Ishikawa (cell line): ENCODE measurements at regions not wholly inside any gene's neighbourhood (a gene's known extent, or its start where the extent isn't known, plus 50 kb on each side); places are given as distances from the start of the nearest gene placed in this dataset.

ENCODE experiments used
- CEBPB ChIP-seq: IDR thresholded peaks from 2 replicates; pipeline ENCODE4 v1.6.1; 2012
- CREB1 ChIP-seq: IDR thresholded peaks from 2 replicates; pipeline ENCODE4 v1.6.1; 2012; ENCODE audit warnings: low read depth
- EGR1 ChIP-seq: IDR thresholded peaks from 2 replicates; pipeline ENCODE4 v1.6.1; 2012
- FOXM1 ChIP-seq: IDR thresholded peaks from 2 replicates; pipeline ENCODE4 v1.6.1; 2012; ENCODE audit warnings: low read depth, borderline replicate concordance
- RAD21 ChIP-seq: IDR thresholded peaks from 2 replicates; pipeline ENCODE4 v1.6.1; 2012; ENCODE audit warnings: low read depth
- TAF1 ChIP-seq: IDR thresholded peaks from 2 replicates; pipeline ENCODE4 v1.6.1; 2012; ENCODE audit warnings: low read depth, mild to moderate bottlenecking
- TCF12 ChIP-seq: IDR thresholded peaks from 2 replicates; pipeline ENCODE4 v1.6.1; 2012; ENCODE audit warnings: low read depth
- TEAD4 ChIP-seq: IDR thresholded peaks from 2 replicates; pipeline ENCODE4 v1.6.1; 2012
- YY1 ChIP-seq: IDR thresholded peaks from 2 replicates; pipeline ENCODE4 v1.6.1; 2012; ENCODE audit warnings: low read depth
- ZBTB7A ChIP-seq: IDR thresholded peaks from 2 replicates; pipeline ENCODE4 v1.6.1; 2012; ENCODE audit warnings: low read depth
- TF ChIP-seq, protein P1 (sequence below): IDR thresholded peaks from 2 replicates; pipeline ENCODE4 v1.6.1; 2012
- TF ChIP-seq, protein P2 (sequence below): IDR thresholded peaks from 2 replicates; pipeline ENCODE4 v1.6.1; 2012; ENCODE audit warnings: low read depth, mild to moderate bottlenecking

DNA sequence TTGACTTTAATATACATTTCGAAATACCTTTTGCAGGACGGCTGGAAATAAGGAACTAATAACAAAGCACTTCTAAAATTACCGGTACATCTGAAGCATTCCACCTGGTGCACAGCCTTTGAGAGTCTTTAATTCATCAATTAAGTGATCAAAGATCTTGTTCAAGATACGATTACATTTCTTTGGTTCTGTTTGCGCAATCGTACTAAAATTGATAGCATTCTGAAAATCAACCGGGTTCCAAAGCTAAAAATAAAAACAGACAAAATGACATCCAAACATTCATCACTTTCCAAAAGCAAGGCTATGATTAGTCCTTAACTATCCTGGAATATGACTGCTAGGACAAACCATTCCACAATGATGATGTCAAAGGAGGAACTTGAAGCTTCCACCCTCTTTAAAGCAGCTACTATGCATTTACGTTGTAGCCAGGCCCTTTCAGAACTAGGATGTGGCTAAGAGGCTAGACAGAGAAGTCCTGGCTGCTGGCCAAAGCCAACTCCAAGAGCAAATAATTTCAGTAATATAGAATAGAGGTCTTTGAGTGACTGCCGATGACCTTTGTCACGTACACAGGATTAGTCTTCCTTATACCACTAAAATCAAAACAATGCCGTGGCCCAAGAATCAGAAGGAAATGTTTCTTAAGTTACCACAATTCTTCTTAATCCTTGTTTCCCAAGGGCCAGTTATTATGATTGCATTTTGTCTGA is 299.8 kb upstream of the PSMD7 start:
- TF ChIP-seq EGR1 = no peak
- no peak for TF ChIP-seq TAF1
- no peak for TF ChIP-seq TEAD4
- TF ChIP-seq TCF12 = no peak
- no peak for TF ChIP-seq FOXM1
- no peak for TF ChIP-seq RAD21
- TF ChIP-seq ZBTB7A = no peak
- TF ChIP-seq CREB1 = no peak
- TF ChIP-seq CEBPB = no peak
- TF ChIP-seq, protein P1, sequence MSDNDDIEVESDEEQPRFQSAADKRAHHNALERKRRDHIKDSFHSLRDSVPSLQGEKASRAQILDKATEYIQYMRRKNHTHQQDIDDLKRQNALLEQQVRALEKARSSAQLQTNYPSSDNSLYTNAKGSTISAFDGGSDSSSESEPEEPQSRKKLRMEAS = no peak
- TF ChIP-seq, protein P2, sequence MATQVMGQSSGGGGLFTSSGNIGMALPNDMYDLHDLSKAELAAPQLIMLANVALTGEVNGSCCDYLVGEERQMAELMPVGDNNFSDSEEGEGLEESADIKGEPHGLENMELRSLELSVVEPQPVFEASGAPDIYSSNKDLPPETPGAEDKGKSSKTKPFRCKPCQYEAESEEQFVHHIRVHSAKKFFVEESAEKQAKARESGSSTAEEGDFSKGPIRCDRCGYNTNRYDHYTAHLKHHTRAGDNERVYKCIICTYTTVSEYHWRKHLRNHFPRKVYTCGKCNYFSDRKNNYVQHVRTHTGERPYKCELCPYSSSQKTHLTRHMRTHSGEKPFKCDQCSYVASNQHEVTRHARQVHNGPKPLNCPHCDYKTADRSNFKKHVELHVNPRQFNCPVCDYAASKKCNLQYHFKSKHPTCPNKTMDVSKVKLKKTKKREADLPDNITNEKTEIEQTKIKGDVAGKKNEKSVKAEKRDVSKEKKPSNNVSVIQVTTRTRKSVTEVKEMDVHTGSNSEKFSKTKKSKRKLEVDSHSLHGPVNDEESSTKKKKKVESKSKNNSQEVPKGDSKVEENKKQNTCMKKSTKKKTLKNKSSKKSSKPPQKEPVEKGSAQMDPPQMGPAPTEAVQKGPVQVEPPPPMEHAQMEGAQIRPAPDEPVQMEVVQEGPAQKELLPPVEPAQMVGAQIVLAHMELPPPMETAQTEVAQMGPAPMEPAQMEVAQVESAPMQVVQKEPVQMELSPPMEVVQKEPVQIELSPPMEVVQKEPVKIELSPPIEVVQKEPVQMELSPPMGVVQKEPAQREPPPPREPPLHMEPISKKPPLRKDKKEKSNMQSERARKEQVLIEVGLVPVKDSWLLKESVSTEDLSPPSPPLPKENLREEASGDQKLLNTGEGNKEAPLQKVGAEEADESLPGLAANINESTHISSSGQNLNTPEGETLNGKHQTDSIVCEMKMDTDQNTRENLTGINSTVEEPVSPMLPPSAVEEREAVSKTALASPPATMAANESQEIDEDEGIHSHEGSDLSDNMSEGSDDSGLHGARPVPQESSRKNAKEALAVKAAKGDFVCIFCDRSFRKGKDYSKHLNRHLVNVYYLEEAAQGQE = no peak
- no peak for TF ChIP-seq YY1
